Activated effector memory CD4-positive, alpha-beta T cell treated with anti-CD3 and anti-CD28 coated beads, Interleukin-2, amount 50 U/mL, for 16 hours (primary cell): ENCODE measurements at regions not wholly inside any gene's neighbourhood (a gene's known extent, or its start where the extent isn't known, plus 50 kb on each side); places are given as distances from the start of the nearest gene placed in this dataset.
"Not testable (repeated sequence)": the region's sequence is repeated elsewhere in the genome, so short reads cannot be mapped to it uniquely, and the experiment has no call there.

Source experiments
- DNase-seq: peaks from one replicate; pipeline ENCODE4 v3.0.0-alpha.2; 2020

DNA sequence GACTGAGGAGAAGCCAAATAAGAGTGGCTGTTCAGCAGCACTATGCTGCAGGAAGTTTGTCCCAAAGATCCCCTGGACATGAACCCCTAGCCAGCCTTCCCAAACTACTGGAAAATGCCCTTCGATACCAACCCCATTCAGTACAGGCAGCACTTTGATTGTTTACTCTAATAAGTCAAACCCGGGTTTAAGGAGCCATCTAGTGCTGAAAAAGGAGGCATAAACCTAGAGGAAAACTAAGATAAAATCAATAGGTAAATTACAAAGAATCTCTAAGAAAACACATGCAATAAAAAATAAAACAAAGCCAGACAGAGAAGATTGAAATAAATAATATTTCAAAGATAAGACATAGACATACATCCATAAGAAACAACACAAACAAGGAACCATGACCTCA, 771.6 kb downstream of the RPS29 start:
- DNase-seq: no peak

DNA sequence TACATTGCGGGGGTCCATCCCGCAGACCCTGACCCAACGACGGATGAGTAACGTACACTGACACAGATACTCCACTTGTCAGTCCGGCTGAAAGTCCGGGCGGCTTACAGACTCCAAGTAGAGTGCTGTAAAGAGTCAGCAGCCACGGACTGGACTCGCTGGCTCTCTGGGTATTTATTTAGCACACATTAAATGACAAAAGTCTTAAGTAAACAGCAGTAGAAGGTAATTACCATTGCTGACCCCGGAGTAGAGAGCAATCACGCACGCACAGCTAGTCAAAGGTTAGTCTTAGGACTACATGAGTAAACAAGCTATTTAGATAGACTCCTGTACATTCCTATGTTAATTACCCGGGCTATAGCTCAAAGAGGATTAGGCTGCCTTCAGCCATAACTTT, 780.9 kb downstream of the RPS29 start:
- no peak for DNase-seq

DNA sequence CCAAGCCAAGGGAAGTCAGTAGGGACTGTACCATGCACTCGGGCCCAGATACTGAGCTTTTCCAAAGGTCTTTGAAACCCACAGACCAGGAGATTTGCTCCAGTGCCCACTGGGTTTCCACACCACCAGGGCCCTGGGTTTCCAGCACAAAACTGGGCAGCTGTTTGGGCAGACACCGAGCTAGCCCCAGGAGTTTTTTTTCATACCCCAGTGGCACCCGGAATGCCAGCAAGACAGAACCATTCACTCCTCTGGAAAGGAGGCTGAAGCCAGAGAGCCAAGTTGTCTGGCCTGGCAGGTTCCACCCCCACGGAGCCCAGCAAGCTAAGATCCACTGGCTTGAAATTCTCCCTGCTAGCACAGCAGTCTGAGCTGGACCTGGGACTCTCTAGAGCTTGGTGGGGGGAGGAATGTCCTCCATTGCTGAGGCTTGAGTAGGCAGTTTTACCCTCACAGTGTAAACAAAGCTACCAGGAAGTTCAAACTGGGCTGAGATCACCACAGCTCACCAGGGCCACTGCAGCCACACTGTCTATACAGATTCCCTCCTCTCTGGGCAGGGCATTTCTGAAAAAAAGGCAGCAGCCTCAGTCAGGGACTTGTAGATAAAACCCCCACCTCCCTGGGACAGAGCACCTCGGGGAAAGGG, 793.7 kb downstream of the RPS29 start:
- DNase-seq: no peak

DNA sequence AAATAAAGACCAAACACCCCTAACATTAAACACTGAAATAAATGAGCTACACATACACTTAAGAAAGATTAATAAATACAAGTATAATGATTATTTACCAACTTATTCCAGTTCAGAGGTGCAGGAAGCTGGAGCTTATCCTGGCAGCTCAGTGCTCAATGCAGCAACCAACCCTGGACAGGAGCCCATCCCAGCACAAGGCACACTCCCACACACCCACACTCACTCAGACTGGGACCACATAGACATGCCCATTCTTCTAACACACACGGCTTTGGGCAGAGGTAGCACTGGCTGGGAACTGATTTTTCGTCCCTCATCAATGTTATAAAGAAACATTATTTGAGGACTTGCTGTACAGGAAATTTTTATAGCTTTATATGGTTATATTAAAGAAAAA, 797.4 kb downstream of the RPS29 start:
- DNase-seq: no peak

DNA sequence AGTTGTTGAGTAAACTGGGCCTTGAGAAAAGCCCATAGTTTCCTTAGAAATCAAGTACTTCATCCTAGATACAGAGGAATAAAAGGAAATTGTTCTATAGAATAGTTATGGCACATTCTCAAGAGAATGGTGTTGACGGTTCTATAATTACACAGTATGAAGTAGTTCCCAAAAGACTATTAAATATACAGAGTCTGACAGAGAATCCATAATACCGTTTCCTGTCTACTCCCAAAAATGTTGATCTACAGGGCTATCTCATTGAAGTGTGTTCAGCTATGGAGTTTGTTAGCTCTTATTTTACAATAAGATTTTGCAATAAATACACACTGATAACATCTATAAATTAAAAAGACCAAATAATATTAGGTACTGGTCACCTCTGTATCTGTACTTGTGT, 799.7 kb downstream of the RPS29 start:
- DNase-seq: no peak

DNA sequence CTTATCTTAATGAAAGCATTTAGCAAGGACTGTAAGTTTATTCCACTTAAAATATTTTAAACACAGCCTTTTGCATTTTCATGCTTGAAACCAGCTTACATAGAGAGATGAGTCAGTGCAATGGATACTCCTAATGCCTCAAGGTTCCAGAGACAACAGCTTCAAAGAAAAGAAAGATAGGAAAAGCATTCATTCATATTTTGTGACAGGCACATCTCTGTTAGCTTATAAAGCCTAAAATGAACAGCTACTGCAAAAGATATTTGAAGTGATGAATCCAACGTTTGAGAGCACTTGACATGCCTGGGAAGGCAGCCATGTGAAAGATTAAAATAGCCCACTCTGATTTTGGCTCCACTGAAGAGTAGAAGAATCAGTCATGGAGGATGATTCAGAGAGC, 814.5 kb downstream of the RPS29 start:
- DNase-seq: no peak

DNA sequence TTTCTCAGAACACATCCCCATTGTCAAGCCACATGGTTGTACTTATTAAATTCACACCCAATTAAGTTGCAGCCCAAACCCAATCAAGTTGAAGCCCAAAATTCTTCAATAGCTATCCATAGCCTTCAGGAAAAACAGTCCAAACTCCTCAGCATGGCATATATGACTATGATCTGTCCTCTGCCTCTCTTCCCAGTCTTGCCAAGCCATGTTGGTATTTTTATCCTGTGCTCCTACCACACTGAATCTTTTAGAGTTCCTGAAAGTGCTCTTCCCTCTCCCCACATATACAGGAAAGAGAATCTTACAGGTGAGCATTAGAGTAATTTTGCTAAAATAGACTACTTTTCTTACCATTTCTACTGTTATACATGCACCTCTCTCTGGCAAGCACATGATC, 834.9 kb downstream of the RPS29 start:
- DNase-seq: no peak

DNA sequence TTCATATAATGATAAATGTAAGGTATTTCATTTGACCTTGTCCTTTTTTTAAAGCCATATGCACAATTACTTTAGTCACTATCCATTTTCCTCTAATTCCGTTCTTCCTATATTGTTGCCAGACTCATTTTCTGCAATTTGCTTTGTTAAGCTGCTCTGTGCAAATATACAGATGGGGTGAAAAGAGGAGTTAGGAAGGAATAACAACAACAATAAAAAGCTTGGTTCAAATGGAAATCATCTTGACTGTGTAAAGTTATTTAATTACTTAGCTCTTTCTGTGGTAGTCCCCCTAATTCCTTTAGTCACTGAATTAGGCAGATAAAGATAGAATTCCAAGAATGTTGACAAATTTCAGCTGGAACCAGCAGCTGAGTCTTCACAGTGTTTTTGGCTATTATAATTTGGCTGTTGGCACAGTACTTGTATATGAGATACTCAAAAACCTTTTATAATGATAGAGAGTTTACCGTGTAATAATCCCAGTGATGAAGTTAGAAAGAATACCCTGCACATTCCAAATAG, 838.0 kb downstream of the RPS29 start:
- no peak for DNase-seq

DNA sequence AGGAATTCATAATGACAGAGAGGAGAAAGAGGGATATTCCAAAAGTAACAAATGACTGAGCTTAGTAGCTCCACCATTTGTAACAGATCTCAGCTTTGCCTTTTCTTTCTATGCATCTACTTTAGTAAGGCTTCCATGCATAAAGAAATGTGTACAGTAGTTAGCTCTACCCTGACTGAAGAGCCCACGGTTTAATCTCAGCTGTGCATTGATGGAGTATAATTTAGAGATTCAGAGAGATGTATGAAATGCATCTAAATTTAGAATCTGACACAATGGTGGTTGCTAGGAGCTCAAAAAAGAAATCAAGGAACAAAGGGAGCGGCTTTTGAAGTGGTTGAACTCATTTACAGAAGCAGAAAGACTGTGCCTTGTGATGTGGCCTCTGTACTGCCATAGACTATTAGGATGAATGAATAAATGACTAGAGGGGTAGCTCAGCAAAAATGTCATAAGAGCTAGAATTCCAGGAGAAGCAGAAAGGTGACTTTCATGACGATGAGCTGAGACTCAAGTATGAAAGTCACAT, 838.6 kb downstream of the RPS29 start:
- no peak for DNase-seq

DNA sequence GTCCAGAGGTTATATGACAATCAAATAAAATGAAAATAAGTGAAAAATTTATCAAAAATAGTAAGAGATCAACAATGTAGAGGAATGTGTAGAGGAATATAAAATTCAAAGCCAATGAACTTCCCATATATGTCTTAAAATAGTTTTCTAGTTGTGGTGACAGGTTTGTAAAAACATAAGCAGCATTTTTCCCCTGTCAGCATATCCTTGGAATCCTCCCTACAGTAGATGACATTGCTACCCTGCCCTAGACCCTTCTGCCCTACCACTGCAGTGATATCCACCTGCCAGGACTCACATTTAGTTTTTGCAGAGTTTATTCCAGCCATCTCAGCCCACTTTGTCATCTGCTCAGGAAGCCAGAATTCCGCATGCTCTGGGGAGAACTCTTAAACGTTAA, 842.0 kb downstream of the RPS29 start:
- no peak for DNase-seq

DNA sequence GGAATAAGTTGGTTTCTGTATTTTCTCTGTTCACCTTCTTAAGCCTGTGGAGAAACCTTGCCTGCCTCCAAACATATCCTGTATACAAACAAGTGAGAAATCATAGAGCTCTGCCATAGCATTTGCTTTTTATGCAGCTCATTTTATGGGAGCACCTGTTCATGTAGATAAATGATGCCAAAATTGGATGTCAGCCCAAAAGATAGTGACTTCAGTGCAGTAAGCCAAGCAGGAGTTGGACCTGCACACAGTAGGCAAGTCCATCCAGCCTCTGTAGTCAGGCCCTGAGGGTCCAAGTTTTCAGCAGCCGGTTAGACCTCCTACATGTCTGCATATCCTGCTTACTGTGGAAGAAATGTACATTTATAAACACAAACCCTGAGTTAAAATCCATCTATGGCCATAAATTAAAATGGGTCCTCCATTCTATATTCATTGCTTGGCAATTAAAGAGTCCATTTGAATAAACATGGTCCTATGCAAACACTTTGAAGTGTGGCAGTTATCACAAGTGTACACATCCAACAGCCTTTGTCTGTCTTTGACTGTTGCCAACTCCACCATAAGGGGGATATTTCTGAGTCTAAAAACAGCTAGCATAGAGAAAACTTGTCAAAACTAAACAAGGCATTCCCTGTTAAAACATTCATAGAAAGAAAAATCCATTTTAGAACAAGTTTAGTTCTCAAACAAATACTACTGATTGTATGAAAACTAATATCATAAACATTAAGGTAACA, 847.8 kb downstream of the RPS29 start:
- DNase-seq: no peak

DNA sequence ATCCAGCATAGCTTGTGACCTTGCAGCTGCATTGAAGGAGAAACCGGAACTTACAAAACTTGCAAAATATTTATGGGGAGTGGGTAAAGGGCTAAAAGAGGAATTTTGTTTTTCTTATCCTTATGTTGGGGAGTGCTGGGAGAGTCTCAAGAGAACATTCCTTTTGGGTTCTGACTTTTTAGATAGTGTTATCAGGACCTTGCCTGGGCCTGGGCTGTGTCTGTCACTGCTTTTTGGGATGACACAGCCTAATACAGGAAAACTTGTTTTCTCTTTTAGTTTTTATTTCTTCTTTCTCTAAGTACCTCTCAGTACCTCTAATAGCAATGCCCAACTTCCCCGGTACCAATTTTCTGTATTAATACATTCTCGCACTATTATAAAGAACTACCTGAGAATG, 850.6 kb downstream of the RPS29 start:
- no peak for DNase-seq

DNA sequence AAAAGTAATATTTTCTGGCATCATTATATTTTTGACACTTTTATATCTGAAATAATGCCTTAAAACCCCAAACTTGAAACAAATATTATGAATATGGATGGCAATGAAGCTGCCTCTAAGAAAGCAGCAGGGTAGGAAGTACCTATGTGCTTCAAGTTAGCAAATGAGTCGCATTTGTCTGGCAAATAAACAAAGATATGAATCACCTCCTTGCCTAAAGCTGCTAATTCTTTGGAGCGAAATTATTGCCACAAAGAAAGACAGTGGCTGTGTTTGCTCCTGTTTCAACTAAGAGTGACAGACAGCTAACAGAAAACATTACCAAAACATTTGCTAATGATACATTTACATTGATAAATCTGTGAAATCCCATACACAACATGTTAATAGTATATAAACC, 854.9 kb downstream of the RPS29 start:
- DNase-seq: no peak

DNA sequence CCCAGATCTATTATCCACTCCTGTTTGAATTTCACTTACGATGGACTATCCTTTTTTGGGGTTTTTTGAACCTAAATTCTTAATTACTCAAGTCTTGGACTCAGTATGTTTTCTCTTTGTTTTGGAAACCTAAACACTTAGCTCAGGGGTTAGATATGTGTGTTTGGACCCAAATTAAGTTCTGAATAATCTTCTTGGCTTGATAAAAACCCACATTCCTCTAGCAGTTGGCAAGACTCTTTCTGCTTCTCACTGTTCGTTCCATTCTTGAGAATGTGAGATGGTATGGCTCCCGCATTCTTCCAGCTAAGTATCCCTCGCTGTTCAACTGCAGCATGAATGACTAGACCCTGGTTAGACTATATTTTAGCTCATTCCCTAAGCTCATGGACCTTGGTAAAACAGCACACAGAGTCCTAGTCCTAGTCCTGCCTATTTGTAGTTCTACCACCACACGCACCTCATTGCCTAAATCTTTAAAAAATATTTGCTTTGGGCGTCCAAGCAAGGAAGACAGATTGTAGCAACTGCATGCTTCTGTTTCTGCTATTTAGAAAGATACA, 860.0 kb downstream of the RPS29 start:
- no peak for DNase-seq

DNA sequence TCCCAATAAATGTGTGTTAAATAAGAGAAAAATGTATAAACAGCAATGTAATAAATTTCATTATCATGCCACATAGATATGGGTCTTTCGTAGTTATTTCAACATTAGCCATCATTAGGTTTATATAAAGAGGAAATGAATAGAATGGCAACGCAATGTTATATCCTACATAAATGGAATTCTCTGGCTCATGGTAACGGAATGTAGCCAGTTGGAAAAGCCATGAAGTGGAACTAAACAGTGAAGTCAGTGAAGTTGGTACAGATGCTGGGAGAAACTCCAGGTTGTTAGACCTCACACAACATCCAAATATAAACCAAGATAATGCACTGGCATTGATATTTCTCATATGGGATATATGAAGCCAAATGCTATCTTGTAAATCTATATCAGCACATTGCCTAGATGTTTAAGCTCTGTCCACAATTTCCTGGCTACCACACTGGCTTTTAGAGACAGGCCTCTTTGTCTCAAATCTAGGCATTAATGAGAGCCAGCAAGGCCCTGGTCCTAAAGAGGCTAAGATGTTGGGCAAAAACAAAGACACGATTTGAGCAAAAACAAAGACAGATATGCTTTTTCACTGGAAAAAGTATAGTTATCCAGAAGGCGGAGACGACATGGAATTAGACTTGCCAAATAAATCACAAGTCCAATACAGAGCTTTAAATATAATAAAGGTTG, 861.0 kb downstream of the RPS29 start:
- DNase-seq: no peak

DNA sequence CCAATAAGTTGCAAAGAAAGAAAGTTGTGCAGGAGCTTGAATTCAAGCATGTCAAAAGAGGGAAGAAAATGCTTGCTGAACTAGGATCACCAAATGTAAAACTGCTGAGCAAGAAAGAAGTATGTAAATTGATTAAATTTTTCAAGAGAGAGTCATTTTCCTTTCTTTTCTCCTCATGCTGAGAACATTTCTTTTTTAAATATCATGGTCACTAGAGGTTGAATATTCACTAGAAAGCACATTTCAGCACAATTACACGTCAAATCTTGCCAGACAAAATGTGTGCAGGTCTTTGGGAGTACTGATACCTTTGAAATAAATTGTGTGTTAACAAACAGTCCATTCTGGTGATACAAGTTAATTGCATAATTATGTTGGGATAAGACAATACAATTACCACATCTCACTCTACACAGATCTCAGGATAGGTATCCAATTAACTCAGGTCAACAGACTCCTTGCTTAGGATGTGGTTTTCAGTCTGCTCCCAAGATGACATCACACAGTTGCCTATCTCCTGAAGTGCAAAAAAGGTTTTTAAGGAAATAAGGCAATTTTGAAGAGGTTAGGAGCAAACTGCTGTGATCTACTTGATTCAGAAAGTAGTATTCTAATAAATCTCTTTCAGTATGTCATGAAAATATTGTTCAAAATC, 862.2 kb downstream of the RPS29 start:
- DNase-seq: no peak

DNA sequence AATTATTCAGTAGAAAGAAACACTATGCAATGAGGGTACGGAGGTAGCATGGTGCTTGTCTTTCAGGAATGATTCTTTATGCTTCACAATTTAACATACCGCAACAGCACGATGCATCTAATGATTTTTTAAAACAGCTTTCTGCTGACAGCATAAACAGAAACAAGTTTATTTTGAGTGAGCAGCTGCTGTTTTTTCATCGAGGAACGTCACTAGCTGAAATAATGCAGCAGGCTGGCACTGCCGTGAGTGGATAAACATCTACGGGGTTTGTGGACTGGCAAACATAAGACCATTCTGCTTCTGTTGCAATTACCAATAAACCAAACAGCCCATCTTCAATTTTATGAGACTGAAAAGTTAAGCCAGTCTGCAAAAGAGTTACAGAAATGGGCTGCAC, 871.8 kb downstream of the RPS29 start:
- DNase-seq: no peak

DNA sequence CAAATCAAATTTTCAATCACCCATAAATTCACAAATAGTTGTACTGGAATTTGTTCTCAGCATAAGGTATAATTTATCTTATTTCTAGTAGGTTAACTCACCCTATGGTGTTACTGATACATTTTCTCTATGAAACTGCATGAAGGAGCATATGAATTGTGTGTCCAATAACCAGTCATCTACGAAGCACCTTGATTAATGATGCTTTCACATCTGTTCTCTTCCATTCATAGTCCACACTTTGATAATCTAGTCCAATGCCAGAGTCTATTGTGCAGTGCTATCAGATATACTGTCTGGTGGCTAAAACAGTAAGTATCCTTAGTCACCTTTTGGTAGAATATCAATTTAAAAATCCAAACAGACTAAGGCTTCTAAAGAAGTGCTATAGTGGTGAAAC, 876.0 kb downstream of the RPS29 start:
- no peak for DNase-seq

DNA sequence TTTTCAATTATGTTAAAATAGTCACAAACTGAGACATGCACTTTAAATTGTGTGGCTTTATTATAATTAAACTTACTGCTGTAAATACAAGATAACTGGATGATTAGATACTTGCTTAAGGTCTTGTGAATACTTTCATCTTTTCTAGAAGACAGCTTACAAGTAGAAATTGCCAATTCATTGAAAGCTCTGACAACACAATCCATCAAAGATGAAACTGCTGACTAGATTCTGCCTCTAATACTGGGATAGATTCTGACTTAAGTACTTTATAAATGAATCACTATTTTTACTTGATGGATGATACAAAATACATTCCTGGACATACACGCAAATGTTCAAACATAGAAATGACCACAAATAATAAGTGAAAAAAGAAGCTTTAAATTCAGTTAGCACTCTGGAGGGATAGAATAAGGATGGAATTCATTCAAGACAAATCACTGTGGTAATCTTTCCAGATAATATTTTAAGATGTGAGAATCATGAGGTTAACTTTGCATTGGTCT, 876.8 kb downstream of the RPS29 start:
- no peak for DNase-seq

DNA sequence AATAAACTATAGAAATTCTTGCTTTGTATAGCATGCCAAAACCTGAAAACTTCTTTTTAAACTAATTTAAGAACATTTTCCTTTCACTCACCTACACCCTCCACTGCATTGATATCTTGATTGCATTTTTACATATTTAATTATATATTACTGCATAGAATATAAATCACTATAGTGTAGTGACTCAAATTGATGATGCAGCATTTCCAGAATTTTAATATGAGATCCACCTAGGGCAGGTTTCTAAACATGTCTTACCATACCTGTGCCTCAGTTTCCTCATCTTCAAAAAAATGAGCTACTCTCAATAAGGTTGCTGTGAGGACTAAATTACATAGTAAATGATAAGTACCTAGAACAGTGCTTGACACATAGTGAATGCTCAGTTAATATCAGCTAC, 881.5 kb downstream of the RPS29 start:
- no peak for DNase-seq

DNA sequence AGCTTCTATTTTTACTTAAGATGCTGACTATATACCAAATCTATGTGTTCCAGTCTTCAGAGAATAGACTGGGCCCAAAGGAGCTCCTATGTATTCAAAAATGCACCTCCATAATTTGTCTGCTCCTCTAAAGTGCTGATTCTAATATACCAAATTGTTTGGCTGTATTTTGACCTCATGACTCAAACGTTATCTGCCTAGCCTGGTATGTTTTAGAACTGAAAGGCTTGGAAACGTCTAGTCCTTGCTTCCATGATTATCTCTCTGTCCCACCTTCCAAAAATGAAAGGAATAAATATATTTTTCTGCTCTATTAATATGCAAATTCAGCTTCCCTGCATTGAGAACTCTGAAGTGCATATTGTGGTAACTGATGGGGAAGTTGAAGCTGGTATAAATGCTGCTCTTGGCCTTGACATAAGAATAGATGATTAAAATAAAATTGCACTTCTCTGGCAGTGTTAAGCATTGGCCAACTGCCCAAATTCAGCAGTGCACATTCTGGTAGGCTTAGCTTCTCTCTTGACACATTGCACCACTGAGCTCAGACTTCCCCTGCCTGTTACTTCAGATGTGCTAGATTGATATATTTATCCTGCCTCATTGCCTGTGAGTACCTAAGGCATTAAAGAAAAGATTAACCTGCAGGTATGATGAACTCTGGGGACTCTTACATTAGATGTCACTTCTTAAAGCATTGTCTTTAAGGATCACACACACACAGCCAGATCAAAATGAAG, 882.3 kb downstream of the RPS29 start:
- no peak for DNase-seq

DNA sequence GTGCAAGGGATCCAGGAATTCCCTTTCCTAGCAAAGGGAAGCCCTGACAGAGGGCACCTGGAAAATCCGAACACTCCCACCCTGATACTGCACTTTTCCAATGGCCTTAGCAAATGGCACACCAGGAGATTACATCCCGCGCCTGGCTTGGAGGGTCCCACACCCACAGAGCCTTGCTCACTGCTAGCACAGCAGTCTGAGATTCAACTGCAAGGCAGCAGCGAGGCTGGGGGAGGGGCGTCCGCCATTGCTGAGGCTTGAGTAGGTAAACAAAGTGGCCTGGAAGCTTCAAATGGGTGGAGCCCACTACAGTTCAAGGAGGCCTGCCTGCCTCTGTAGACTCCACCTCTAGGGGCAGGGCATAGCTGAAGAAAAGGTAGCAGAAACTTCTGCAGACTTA, 888.8 kb downstream of the RPS29 start:
- not testable (repeated sequence) for DNase-seq
